GM19238 (cell line): ENCODE measurements at regions not wholly inside any gene's neighbourhood (a gene's known extent, or its start where the extent isn't known, plus 50 kb on each side); places are given as distances from the start of the nearest gene placed in this dataset.

Experiments
- DNase-seq: peaks from one replicate; pipeline ENCODE4 v3.0.0; 2011; ENCODE audit warnings: low spot score; ENCODE audit not compliant: insufficient read length

DNA sequence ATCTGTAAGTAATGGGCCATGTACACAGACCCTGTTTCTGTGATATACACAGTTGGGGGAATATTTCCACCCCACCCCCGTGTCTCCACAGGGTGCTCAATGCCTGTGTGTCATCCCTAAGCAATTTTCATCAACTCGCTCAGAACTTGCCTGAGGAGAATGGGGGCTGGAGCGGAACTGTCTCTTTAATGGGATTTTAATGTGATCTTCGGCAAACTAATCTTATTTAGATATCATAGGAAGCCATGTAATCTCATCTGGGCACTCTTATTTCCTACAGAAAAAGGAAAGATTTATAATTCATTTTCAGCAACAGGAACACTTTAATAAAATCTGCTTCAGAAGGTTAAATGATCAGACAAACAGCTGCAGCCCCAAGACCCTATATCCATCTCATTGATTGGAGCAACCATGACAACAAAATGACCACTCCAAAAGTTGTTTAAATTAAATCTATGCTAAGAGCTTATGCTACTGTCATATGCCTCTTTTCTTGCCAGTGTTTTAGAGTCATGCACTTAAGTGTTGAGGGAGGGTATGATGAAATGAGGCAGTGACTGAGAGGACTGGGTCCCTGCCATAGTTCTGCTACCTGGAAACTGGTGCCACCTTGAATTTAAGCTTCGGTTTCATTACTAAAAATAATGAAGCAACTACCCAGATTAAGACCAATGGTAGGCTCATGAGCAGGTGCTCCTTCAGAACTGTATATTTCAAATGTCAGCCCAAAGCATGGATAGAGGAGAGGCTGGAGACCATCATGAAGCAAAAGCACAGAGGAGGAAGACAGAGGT lies 183.1 kb upstream of the DDX18 start:
- no peak for DNase-seq

DNA sequence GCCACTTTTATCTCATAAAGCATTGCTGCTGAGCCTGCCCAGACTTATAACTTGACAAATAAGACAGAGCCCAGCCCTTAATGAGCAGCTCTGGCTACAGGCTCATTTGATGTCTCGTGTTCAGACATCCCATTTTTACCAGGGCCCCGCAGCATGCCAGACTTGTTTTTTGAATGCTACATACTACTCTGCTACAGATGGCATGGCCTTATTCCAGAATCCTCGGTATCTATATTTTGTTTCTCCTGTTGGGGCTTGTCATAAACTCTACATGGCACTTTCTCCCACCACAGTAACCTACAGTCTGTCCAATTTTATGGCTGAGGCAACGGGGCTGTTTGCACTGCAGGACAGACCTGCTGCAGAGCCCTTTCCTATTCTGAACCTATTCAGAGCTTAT lies 179.0 kb upstream of the DDX18 start:
- DNase-seq, result no peak

DNA sequence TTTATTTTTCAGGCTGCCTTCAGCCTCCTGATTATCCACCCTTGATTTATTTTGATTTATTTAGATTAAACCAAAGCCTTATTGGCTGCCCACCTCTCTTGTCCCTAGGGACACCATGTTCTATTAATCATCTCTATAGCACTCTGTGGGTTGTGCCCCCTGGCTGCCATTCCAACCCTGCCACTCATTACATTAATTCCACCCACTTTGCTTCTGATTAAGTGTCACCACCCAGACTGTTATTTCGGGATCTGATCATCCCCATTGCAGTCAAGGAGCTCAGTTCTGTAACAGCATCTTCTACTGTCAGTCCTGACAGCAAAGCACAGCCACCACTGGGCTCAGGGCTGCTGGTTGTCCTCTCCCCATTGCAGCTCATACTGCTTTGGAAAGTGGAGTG lies 175.1 kb upstream of the DDX18 start:
- DNase-seq, result no peak

DNA sequence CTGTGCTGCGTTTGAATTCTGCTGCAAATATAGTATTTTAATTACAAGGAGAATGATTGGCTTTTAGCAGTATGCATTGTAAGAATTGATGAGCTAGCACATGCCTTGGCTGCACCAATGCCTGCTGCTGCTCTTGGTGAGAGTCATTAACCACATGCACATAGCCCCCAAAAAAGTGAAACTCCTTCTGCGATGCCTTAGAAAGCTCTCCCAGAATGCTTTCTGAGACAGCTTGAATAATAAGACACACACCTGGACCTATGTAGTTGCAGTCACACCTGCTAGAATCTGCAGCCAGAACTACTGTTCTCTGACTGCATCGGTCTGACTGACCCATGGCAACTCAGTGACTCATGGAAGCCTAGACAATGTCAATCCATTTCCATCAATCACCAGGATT lies 170.1 kb upstream of the DDX18 start:
- DNase-seq, result no peak

DNA sequence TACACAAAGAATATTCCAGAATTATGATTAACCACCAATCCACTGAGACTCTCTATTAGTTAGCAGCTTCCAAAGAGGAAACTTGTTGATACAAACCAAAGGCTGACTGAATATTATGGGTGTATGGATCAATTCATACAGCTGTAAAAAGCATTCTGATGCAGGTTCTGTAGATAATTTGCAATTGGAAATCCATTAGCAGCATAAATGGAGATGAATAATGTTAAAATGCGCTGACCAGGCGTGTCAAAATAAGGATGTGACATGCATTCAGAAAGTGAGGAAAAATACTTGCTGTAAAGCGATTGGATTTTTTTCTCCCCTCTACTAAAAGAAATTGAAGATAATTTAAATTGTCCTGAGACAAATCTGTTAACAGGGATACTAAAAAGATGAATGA lies 169.0 kb upstream of the DDX18 start:
- DNase-seq, result no peak

DNA sequence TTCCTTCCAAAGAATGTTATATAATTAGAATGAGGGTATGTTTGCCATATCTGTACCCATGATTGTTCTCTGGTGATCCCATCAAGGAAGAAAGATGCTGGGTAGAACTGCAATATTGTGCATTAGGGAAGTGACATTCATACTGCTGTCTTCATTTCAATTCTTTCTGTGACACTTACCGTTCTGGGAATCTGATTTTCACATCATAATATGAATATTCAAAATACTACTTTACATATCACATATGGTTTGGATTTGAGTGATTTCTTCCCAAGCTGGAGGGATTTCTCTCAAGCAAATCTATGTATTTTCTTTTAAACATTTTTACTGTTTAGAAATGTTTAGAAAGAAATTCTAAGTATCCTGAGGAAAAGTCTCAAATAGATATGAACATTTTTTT lies 168.4 kb upstream of the DDX18 start:
- no peak for DNase-seq

DNA sequence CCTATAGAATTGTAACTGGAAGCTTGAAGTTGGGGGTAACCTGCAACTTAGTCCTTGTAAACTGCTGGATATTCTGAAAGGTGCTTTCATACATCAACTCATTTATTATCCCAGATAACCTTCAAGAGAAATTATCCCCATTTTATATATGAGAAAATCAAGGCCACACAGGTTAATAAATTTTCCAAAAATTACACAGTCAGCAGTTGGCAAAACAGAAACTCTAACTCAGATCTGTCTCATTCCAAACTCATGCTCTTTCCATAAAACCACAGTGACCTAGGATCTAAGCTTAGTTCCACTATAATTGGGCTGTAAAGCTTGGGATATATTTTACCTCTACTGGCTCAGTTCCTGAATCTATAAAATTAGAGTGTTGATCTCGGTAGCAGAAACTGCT lies 167.6 kb upstream of the DDX18 start:
- DNase-seq, result no peak

DNA sequence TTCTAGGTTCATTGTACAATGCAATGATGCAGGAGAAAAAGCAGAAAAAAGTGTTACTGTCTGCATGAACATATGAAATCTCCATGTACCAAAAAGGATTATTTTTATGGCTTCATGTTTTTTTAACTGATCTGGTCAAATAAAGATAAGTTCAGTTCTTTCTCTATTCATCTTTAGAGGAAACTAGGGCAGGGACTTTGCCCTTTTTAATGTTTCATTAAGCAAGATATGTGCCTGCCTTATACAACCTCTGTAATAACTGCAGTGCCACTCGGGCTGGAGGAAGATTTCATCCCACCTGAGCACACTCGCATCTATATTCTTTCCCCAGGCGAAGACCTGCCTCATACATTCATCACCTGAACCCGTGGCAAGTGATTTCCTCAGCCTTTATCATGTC lies 157.9 kb upstream of the DDX18 start:
- DNase-seq, result no peak

DNA sequence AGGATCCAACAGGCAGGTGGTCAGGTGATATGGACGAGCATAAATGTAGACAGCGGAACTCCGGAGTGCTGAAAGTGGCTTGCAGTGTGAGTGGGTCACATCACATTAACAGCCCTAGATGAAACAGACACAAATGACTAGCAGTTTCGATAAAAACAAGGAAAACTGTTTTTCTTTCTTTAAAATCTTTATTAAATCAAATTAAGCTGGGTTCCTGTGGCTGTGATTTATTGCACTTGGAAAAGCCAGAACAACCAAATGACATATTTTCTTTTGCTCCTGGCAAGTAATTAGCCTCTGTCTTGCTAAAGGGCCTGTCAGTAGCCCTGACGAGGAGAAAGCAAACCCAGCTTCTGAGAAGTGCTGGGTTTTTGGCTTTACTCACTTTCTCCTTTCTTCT lies 152.9 kb upstream of the DDX18 start:
- DNase-seq, result no peak

DNA sequence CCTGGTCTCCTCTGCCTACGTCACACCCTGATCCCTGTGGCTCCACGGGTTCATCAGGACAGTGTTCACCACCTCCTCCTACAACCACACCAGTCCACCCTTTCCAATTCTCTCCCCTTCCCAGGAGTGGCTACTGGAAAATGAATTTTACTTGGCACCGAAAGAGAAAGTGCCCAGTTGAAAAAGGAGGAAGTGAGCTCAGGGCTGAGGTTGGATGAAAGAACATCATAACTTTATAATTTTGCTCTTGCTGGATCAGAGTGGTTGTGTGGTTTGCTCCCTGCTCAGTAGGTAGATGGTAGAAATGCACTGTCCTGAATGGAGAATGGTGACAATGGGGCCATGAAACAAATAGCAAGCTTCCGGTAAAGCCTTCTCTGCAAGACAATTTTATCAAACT lies 140.3 kb upstream of the DDX18 start:
- no peak for DNase-seq

DNA sequence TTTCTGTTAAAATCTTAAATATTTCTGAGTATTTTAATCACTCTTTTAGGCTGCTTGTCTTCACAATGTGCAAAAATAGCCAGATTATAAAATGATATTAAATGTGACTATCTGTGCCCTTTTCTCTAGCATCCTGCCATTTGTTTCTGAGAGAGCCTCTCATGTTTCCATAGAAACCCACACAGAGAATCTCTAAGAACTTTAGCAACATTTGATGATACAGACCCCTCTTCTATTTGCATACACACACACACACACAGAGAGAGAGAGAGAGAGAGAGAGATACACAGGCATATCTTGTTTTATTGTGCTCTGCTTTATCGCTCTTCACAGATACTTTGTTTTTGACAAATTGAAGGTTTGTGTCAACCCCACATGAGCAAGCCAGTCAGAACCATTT lies 134.5 kb upstream of the DDX18 start:
- DNase-seq, result no peak

DNA sequence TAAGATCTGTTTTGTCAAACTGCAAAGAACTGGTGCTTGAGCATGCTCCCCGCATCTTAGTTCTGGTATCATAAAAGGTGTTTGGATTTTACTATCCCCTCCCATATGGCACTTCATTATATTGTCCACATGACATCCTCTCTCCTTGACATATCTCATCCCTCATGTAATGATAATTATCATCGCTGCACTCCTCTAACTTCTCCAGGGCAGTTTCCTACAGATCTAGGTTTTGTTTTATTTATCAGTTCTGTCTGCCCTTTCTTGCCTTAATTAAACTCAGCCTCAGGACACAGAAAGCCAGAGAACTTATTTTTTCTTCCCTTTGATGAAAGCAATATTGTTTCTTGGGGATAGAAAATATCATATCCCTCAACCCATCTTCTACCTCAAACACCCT lies 129.6 kb upstream of the DDX18 start:
- DNase-seq, result no peak

DNA sequence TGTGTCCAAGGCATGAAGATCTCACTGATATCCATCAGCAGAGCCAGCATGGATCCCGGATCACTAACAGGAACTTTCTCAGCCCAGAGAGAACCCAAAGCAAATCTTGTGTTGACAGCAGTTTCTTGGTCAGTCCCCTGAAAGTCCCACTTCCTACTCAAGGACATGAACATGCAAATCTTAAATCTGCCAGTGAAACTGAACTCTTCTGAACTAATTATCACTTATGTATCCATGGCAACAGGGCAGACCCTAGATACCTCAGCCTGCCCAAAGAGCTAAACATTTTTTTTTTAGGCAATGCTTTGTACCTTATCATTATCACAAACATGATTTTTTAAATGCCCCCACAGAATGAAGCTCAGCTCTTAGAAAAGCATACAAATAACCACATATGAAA lies 127.8 kb upstream of the DDX18 start:
- peak; percentile 14 for DNase-seq

DNA sequence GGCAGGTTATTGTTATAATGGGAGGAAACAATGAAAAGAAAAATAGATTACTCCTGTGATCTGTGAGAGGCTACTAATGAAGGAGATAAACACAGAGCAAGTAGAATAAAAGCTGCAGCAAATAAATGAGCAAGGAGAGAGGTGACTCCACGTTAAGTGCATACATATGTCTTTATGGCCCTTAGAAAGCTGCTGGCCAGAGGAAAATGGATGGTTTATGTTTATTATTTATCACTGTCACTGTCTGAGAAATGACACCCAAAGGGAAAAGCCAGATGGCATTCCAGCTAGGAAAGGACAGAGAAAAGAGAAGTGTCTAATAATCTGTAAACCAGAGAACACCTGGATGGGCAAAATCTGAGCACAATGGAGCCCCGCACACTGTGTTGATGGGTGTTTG lies 122.9 kb upstream of the DDX18 start:
- DNase-seq, result no peak

DNA sequence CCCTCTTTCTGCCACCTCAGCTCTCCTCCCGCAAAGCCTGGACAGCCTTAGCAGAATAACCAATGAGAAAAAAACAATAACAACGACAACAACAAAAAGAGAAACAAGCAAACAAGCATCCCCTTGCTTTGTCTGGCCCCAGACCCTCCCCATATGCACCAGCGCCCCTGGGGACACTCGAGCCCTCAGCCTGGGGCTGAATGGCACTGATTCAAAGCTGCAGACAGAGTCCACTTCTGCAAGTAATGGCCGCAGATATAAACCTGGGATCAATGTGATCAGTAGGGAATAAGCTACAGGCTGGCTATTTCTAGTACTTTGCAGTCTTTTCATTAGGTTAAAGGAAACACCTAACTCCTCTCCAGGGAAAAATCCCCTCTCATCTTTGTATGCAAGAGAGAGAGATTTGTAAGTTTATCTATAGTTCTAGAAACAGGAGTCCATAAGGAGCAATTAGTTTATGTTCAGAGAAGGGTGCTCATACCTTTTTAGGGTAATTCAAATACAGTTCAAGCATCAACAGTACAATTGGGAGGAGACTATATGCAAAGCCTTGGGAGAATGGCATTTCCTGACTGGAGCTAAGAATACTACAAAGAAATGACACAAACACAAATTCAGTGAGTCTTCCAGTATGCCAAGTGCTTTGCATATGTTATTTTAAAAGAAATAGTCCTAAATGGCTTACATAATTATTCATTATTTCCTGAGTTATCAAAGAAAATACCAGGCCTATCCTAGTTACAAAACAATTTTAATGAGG lies 122.3 kb upstream of the DDX18 start:
- no peak for DNase-seq

DNA sequence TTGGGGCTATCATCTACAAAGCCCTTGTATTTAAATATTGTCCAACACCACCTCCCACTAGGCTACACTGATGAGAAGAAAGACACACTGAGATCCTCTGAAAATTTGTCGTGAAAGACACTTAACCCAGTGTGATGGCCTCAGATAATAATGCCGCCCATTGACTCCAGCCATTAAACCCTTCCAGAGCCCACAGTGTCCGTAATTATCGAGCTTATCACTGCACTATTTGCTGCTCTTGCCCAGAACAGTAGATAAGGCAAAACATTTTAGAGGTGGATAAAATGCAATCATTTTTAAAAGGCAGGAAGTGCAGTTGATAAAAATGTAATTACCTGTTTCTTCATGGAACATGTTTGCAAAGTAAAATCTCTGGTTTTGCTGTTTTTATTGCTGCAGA lies 121.3 kb upstream of the DDX18 start:
- no peak for DNase-seq

DNA sequence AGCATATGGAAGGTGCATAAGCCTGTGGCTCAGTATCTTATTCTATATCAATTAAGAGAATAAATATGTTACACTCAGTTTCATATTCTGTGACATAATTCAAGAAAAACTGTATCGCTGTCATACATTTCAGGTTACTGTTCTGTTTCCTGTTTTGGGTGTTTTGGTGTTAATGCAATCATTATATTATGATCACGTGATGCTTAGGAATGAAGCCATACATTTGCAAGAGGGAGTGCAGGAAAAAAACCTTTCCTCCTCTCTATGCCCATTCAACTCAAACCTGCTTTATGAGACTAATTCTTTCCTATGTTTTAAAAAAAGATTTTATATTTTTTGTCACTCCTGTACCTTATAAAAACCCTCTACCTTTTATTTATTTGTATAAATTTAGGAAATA lies 120.8 kb upstream of the DDX18 start:
- no peak for DNase-seq

DNA sequence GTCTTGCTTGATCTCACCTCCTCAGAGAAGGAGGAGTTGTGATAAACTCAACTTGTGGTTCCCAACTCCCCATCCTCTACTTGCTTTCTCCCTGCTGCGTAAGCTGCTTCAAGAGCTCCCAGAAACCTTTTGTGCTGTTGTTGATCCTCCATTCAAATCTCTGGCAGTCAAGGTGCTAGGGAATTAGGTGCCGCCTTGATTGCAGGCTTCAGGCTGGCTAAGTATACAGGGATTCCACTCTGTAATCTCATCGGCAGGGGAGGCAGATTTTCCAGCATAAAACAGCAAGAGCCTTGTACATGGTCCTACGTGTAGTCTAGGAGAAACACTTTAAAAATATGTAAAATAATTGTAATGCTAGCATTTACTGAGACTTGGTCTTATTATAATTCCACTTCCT lies 116.2 kb upstream of the DDX18 start:
- DNase-seq, result no peak

DNA sequence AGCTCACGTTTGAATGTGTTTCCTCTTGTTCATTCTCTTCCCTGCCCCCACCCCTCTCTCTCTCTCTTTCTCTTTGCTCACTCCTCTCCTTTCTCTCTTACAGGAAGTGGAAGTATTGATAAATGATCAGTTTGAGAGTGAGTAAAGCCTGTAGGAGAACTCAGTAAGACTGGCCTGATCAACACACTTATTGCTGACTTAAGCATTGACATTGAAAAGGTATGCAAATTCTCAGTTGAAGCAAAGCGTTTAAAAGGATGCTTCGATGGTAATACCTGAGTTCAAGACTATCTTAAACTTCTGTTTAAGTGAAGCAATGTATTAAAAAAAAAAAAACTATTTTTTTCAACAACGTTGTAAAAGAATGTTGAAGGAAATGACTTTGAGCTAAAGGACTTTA lies 115.7 kb upstream of the DDX18 start:
- no peak for DNase-seq

DNA sequence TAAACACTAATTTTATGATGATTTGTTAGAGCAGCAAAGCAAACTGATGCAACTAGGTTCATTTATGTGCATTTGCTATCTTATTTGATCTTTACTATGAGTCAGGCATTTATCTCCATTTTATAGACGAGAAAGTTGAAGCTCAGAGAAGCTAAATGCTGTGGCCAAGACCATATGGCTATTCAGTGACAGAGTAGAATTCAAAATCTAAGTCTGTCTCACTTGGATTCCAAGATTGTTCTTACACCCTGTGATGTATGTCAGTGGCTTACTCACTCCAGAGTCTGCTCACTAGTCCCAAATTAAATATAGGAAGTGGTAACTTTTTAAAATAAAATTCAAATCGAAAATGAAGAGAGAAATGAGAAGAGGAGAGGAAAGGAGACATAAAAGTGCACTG lies 114.0 kb upstream of the DDX18 start:
- no peak for DNase-seq

DNA sequence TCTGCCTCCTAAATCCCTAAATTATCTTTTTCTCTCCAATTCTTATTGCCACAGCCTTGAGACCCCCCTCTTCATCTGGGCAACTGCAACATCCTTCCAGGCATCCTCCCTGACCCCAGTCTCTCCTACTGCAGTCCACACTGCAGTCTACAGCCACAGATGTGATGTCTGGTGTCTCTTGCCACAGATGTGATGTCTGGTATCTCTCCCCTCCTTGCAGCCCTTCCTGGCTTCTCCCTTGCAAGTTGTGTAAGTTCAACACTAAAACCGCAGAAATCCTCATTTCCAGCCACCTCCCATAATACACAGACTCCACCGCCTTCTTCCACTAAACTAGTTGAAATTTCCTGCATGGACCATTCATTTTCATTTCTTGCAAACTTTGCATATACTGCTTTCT lies 113.1 kb upstream of the DDX18 start:
- no peak for DNase-seq

DNA sequence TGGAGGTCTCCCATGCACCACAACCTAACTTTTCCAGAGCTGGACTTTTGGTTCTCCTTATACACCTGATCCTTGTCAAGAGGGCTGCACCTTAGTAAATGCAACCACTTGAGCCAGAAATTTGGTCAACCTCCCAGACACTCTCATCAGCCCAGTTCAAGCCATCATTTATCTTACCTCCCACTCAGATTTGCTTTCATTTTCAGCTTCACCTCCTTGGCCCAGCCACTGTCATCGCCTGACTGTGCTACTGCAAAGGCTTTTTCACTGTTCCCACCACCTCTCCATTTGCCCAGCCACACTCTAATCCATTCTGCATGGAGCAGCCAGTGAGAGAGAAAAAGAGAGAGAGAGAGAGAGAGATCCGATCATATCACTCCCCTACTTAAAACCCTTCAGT lies 112.4 kb upstream of the DDX18 start:
- no peak for DNase-seq

DNA sequence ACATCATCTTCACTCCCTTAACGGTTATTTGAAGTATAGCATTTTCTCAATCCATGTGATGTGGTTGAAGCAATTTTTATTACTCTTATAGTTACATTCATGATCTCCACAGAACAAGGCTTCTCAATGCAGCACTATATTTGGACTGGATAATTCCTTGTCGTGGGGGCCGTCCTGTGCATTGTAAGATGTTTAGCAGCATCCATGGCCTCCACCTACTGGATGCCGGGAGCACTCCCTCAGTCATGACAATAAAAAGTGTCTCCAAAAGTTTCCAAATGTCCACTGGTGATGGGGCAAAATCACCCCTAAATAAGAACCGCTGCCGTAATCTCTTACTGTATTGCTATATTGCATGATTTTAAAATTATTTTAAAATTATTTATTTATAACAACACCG lies 110.6 kb upstream of the DDX18 start:
- DNase-seq, result no peak
